ENCODE measurements at regions not wholly inside any gene's neighbourhood (a gene's known extent, or its start where the extent isn't known, plus 50 kb on each side); places are given as distances from the start of the nearest gene placed in this dataset.

DNA sequence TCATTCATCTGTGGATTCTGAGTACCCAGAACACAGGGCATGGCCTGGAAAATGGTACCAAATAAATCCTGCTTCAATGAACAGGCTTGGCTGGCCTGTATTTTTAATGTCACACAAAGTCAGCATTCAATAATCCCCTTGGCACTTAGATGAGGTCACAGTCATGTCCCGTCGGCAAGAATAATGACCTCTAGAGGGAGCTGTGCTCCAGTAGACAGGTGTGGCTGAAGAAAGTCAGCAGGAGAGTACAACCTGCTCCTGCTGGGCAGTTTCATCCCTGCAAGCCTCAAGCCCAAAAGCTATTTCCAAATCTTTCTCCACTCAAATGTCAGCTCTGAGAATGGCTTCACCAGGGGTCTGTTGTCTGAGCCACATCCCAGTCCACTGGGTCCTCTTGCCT, 404.0 kb upstream of the F9 start:
- TF ChIP-seq RFX5 (IDR thresholded peaks at IDR 0.05; ENCODE audit: low read depth, low read length) (no peak), XRCC3 (IDR thresholded peaks at IDR 0.05) (no peak), ZSCAN29 (IDR thresholded peaks at IDR 0.05) (no peak), ZNF398 (CRISPR knock-in tag; IDR thresholded peaks at IDR 0.05) (no peak), ZNF274 (IDR thresholded peaks at IDR 0.05; ENCODE audit: borderline replicate concordance, low read depth, low read length) (no peak), HDGF (IDR thresholded peaks at IDR 0.05) (no peak), ESRRA (IDR thresholded peaks at IDR 0.05; ENCODE audit: borderline replicate concordance, low read depth) (no peak), FOXM1 (IDR thresholded peaks at IDR 0.05; ENCODE audit: low read depth) (no peak), FOXM1 (CRISPR knock-in tag; IDR thresholded peaks at IDR 0.05; ENCODE audit: low read depth) (no peak), CTCF (IDR thresholded peaks at IDR 0.05 in 2 of 3, conservative IDR thresholded peaks at IDR 0.05 in 1 of 3; ENCODE audit: insufficient read depth in 2 of 3, low read depth in 1 of 3, low read length in 3 of 3) (peak; percentile 83 to 98 (median 94)), POLR2AphosphoS2 (IDR thresholded peaks at IDR 0.05; ENCODE audit: low read length) (no peak)
